HEK293T (cell line): ENCODE measurements at regions not wholly inside any gene's neighbourhood (a gene's known extent, or its start where the extent isn't known, plus 50 kb on each side); places are given as distances from the start of the nearest gene placed in this dataset.

ENCODE experiments used
- ARNT ChIP-seq: fragments of 450-650 bp; IDR thresholded peaks from 2 replicates; pipeline ENCODE4 v1.6.1; 2017; ENCODE audit warnings: mild to moderate bottlenecking
- FOXK2 ChIP-seq: fragments of 450-650 bp; IDR thresholded peaks from 2 replicates; pipeline ENCODE4 v1.6.1; 2016; ENCODE audit warnings: mild to moderate bottlenecking
- FOXM1 ChIP-seq: fragments of 450-650 bp; IDR thresholded peaks from 2 replicates; pipeline ENCODE4 v1.6.1; 2017; ENCODE audit warnings: mild to moderate bottlenecking, borderline replicate concordance
- NFRKB ChIP-seq: fragments of 450-650 bp; IDR thresholded peaks from 2 replicates; pipeline ENCODE4 v1.6.1; 2016; ENCODE audit warnings: mild to moderate bottlenecking, moderate library complexity
- SUZ12 ChIP-seq: fragments of 450-650 bp; IDR thresholded peaks from 2 replicates; pipeline ENCODE4 v1.6.1; 2016; ENCODE audit warnings: mild to moderate bottlenecking

GRCh38 chr5:89857790-89858189 is 551.8 kb downstream of the CETN3 start:
- no peak for TF ChIP-seq SUZ12
- no peak for TF ChIP-seq NFRKB
- no peak for TF ChIP-seq FOXM1
- TF ChIP-seq FOXK2, result no peak
- no peak for TF ChIP-seq ARNT
